GM12878 (cell line): ENCODE measurements at regions not wholly inside any gene's neighbourhood (a gene's known extent, or its start where the extent isn't known, plus 50 kb on each side); places are given as distances from the start of the nearest gene placed in this dataset.

Experiments
- ATAC-seq: fragments of 200-7000 bp; cut with Tn5 transposase; 3 replicates; pipeline ENCODE4 v1.9.1; 2020; ENCODE audit warnings: mild to moderate bottlenecking, moderate library complexity
- BruUV-seq: library from RNA; stranded (reverse); fragments of 400-500 nt; replicated peaks from 2 replicates; lab custom pipeline; 2021; lab: Mats Ljungman, UMichigan
- CTCF ChIA-PET: fragments of 300-600 bp; sonication (Branson Sonifier 250); formaldehyde crosslinking; extraction: SDS; loops from one replicate; lab custom pipeline; 2021; ENCODE audit warnings: inconsistent platforms; lab: Yijun Ruan, JAX
- POLR2A ChIA-PET: fragments of 350-600 bp; formaldehyde crosslinking; extraction: SDS; loops from one replicate; lab custom pipeline; 2021; ENCODE audit warnings: inconsistent platforms; lab: Charles Lee
- RAD21 ChIA-PET: fragments of 300-600 bp; sonication (Branson Sonifier 250); formaldehyde crosslinking; loops from one replicate; lab custom pipeline; 2023; ENCODE audit warnings: antibody characterized with exemption; ENCODE audit not compliant: unreplicated experiment; lab: Charles Lee
- SMC1A ChIA-PET: fragments of 300-600 bp; sonication (Branson Sonifier 250); formaldehyde crosslinking; loops from one replicate; lab custom pipeline; 2023; ENCODE audit not compliant: unreplicated experiment, uncharacterized antibody; lab: Charles Lee
- DNase-seq: peaks from one replicate; pipeline ENCODE4 v3.0.0-alpha.2; 2011; ENCODE audit warnings: low read depth, low spot score
- FAIRE-seq: peaks from 3 replicates; lab custom pipeline; 2011; peaks lifted over from hg19 to GRCh38; lab: Jason Lieb, UNC
- H2AFZ ChIP-seq: 2 replicates; pipeline ENCODE4 v1.6.0; 2011; ENCODE audit warnings: low read depth, low read length, control low read depth; ENCODE audit not compliant: control insufficient read depth
- H3K27ac ChIP-seq: 2 replicates; pipeline ENCODE4 v1.5.1; 2011; ENCODE audit warnings: control low read depth; ENCODE audit not compliant: control insufficient read depth, insufficient read depth
- H3K27me3 ChIP-seq, 2 experiments: replicated peaks in 1 of 2; 2 replicates each; pipeline versions ENCODE4 v1.6.0 to v1.6.1; 2011; ENCODE audit warnings: low read length in 1 of 2; ENCODE audit not compliant: control insufficient read depth in 2 of 2, insufficient read depth in 2 of 2
- H3K36me3 ChIP-seq, 2 experiments: 2 replicates each; pipeline ENCODE4 v1.5.1; 2011; ENCODE audit warnings: low read length in 1 of 2; ENCODE audit not compliant: control insufficient read depth in 2 of 2, insufficient read depth in 2 of 2
- H3K4me1 ChIP-seq: 2 replicates; pipeline ENCODE4 v1.6.1; 2011; ENCODE audit warnings: mild to moderate bottlenecking, low read length, moderate library complexity, mixed read lengths; ENCODE audit not compliant: control insufficient read depth, insufficient read depth
- H3K4me2 ChIP-seq: 2 replicates; pipeline ENCODE4 v1.6.0; 2011; ENCODE audit warnings: control low read depth; ENCODE audit not compliant: control insufficient read depth, insufficient read depth
- H3K4me3 ChIP-seq: fragments of 200-600 bp; sonication (generic); 2 replicates; pipeline ENCODE4 v1.5.1; 2016
- H3K79me2 ChIP-seq: 2 replicates; pipeline ENCODE4 v1.6.0; 2011; ENCODE audit warnings: low read length; ENCODE audit not compliant: control insufficient read depth, insufficient read depth
- H3K9ac ChIP-seq: 2 replicates; pipeline ENCODE4 v1.8.0; 2011; ENCODE audit warnings: low read length, control low read depth, mixed read lengths; ENCODE audit not compliant: control insufficient read depth, insufficient read depth
- H3K9me3 ChIP-seq: replicated peaks from 3 replicates; pipeline ENCODE4 v1.5.1; 2011; ENCODE audit warnings: mild to moderate bottlenecking, low read length; ENCODE audit not compliant: control insufficient read depth, insufficient read depth
- H4K20me1 ChIP-seq: 2 replicates; pipeline ENCODE4 v1.6.0; 2011; ENCODE audit not compliant: control insufficient read depth, insufficient read depth
- CBX3 ChIP-seq: fragments of 200-600 bp; sonication (generic); IDR thresholded peaks from 2 replicates; pipeline ENCODE4 v1.6.1; 2016; ENCODE audit warnings: low read depth, borderline replicate concordance
- HCFC1 ChIP-seq: fragments of 150-350 bp; IDR thresholded peaks from 2 replicates; pipeline ENCODE4 v1.6.1; 2014; ENCODE audit warnings: low read length
- NFXL1 ChIP-seq: fragments of 450-650 bp; IDR thresholded peaks from 2 replicates; pipeline ENCODE4 v1.6.1; 2017; ENCODE audit warnings: antibody characterized with exemption, mild to moderate bottlenecking, borderline replicate concordance
- POLR2A ChIP-seq: IDR thresholded peaks from 2 replicates; pipeline ENCODE4 v1.6.1; 2011; ENCODE audit warnings: low read depth, mild to moderate bottlenecking, low read length
- SUZ12 ChIP-seq: fragments of 200-600 bp; sonication (generic); IDR thresholded peaks from one replicate; pipeline ENCODE4 v1.6.1; 2018; ENCODE audit warnings: antibody characterized with exemption, mild to moderate bottlenecking; ENCODE audit not compliant: unreplicated experiment
- TCF12 ChIP-seq: IDR thresholded peaks from 2 replicates; pipeline ENCODE4 v1.6.1; 2011; ENCODE audit warnings: low read depth, mild to moderate bottlenecking, low read length
- YY1 ChIP-seq: IDR thresholded peaks from 2 replicates; pipeline ENCODE4 v1.6.1; 2011; ENCODE audit warnings: low read depth, mild to moderate bottlenecking, low read length
- ZBED1 ChIP-seq: IDR thresholded peaks from 2 replicates; pipeline ENCODE4 v1.6.1; 2016; ENCODE audit warnings: borderline replicate concordance
- WGBS: methylation state at CpG from one replicate; pipeline ENCODE4 v1.1.6; 2016; ENCODE audit warnings: low lambda C conversion rate; ENCODE audit not compliant: insufficient replicate concordance, insufficient coverage; ENCODE audit errors: missing lambda C conversion rate; 5-methylcytosine and 5-hydroxymethylcytosine counted together
- in situ Hi-C: fragments of 300-500 bp; cut with MboI; formaldehyde crosslinking; loops from 9 replicates; pipeline ENCODE4 v1.14.3; 2018; ENCODE audit warnings: mixed read lengths
- intact Hi-C: fragments of 100-400 bp; cut with micrococcal nuclease; formaldehyde crosslinking; loops from one replicate; pipeline ENCODE4 v1.14.2; 2022; ENCODE audit not compliant: unreplicated experiment
- TF ChIP-seq, protein P1 (sequence below): fragments of 450-650 bp; formaldehyde crosslinking; IDR thresholded peaks from 2 replicates; pipeline ENCODE4 v1.5.0; 2022; ENCODE audit warnings: mild to moderate bottlenecking, missing genetic modification characterization
- TF ChIP-seq, protein P2 (sequence below): fragments of 150-350 bp; IDR thresholded peaks from 2 replicates; pipeline ENCODE4 v1.6.1; 2014; ENCODE audit warnings: mild to moderate bottlenecking, low read depth, low read length
- TF ChIP-seq, protein P3 (sequence below), 3 experiments: IDR thresholded peaks in 2 of 3; conservative IDR thresholded peaks in 1 of 3; 2 replicates each; pipeline ENCODE4 v1.5.1; 2011; ENCODE audit warnings: low read depth in 3 of 3, low read length in 3 of 3, mild to moderate bottlenecking in 3 of 3, control low read depth in 2 of 3, moderate library complexity in 2 of 3, inconsistent platforms in 1 of 3, mixed read lengths in 1 of 3; ENCODE audit not compliant: control insufficient read depth in 2 of 3, insufficient read depth in 1 of 3; ENCODE audit errors: extremely low read depth in 1 of 3

DNA sequence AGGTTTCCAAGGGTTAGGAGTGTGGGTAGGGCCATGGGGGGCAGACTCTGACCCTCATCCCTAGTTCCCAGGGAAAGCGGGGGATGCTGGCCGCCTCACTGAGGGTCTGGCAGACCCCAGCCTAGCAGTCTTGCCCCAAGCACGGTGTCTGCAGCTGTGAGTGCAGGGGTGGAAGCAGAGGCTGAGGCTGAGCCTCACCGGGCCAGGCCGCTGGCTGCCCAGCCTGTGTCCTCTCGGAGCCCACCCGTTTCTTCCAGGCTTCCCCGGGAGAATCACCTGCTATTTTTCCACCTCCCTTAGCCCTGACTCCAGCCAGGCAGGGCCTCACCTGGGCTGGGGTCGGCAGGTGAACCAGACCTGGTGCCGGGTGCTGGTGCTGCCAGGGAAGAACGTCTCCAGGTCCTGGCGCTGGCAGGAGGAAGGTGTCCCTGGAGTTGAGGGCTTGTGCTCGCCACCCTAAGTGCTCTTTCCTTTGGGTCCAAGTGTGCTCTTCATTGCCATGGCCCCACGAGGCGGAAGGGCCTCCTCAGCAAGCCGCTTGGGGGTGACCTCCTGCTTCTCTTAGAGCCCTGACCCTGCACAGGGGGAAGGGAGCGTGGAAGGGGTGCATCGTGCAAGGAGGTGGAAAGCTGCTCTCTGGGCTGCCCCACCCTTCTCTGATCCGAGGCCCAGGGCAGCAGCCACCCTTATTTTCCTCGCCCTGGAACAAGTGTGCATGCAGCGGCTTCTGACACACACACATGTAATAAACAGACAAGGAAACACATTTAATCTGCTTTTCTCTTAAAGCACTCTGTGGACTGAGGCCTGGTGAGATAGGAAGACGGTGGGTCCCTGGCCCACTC lies 112.7 kb downstream of the FAM53A start:
- no peaks in the 10 kb centered on the region for H3K79me2 ChIP-seq
- TF ChIP-seq, protein P1, sequence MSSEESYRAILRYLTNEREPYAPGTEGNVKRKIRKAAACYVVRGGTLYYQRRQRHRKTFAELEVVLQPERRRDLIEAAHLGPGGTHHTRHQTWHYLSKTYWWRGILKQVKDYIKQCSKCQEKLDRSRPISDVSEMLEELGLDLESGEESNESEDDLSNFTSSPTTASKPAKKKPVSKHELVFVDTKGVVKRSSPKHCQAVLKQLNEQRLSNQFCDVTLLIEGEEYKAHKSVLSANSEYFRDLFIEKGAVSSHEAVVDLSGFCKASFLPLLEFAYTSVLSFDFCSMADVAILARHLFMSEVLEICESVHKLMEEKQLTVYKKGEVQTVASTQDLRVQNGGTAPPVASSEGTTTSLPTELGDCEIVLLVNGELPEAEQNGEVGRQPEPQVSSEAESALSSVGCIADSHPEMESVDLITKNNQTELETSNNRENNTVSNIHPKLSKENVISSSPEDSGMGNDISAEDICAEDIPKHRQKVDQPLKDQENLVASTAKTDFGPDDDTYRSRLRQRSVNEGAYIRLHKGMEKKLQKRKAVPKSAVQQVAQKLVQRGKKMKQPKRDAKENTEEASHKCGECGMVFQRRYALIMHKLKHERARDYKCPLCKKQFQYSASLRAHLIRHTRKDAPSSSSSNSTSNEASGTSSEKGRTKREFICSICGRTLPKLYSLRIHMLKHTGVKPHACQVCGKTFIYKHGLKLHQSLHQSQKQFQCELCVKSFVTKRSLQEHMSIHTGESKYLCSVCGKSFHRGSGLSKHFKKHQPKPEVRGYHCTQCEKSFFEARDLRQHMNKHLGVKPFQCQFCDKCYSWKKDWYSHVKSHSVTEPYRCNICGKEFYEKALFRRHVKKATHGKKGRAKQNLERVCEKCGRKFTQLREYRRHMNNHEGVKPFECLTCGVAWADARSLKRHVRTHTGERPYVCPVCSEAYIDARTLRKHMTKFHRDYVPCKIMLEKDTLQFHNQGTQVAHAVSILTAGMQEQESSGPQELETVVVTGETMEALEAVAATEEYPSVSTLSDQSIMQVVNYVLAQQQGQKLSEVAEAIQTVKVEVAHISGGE: no peak
- TF ChIP-seq SUZ12: no peak
- TF ChIP-seq NFXL1: no peak
- no peak for TF ChIP-seq HCFC1
- TF ChIP-seq ZBED1: no peak
- TF ChIP-seq, protein P2, sequence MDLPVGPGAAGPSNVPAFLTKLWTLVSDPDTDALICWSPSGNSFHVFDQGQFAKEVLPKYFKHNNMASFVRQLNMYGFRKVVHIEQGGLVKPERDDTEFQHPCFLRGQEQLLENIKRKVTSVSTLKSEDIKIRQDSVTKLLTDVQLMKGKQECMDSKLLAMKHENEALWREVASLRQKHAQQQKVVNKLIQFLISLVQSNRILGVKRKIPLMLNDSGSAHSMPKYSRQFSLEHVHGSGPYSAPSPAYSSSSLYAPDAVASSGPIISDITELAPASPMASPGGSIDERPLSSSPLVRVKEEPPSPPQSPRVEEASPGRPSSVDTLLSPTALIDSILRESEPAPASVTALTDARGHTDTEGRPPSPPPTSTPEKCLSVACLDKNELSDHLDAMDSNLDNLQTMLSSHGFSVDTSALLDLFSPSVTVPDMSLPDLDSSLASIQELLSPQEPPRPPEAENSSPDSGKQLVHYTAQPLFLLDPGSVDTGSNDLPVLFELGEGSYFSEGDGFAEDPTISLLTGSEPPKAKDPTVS: no peak
- TF ChIP-seq TCF12: no peak
- TF ChIP-seq YY1: no peak
- TF ChIP-seq CBX3: no peak
- no peak for TF ChIP-seq POLR2A
- TF ChIP-seq, protein P3, sequence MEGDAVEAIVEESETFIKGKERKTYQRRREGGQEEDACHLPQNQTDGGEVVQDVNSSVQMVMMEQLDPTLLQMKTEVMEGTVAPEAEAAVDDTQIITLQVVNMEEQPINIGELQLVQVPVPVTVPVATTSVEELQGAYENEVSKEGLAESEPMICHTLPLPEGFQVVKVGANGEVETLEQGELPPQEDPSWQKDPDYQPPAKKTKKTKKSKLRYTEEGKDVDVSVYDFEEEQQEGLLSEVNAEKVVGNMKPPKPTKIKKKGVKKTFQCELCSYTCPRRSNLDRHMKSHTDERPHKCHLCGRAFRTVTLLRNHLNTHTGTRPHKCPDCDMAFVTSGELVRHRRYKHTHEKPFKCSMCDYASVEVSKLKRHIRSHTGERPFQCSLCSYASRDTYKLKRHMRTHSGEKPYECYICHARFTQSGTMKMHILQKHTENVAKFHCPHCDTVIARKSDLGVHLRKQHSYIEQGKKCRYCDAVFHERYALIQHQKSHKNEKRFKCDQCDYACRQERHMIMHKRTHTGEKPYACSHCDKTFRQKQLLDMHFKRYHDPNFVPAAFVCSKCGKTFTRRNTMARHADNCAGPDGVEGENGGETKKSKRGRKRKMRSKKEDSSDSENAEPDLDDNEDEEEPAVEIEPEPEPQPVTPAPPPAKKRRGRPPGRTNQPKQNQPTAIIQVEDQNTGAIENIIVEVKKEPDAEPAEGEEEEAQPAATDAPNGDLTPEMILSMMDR (IDR thresholded peaks at IDR 0.05 in 2 of 3, conservative IDR thresholded peaks at IDR 0.05 in 1 of 3; ENCODE audit: control insufficient read depth in 2 of 3, extremely low read depth in 1 of 3, insufficient read depth in 1 of 3, low read depth in 3 of 3, low read length in 3 of 3): no peak
- BruUV-seq: no TSS peak
- POLR2A ChIA-PET: no interaction called here
- H4K20me1 ChIP-seq: no peaks in the 10 kb centered on the region
- no peak overlapping the region for H3K9ac ChIP-seq
- DNase-seq (no peak), FAIRE-seq (no peak), ATAC-seq (no peak)
- RAD21 ChIA-PET: no interaction called here
- intact Hi-C loops: no loop called here
- no peak overlapping the region for H3K4me2 ChIP-seq
- no peaks in the 10 kb centered on the region for H3K4me1 ChIP-seq
- in situ Hi-C loops: no loop called here
- H3K27me3 ChIP-seq: no peaks in the 10 kb centered on the region
- no peaks in the 10 kb centered on the region for H3K9me3 ChIP-seq
- no peak overlapping the region for H3K4me3 ChIP-seq
- no peak overlapping the region for H2AFZ ChIP-seq
- CTCF ChIA-PET: no interaction called here
- 35% methylated on average over 22 of the region's 22 CpGs for WGBS
- SMC1A ChIA-PET: no interaction called here
- H3K36me3 ChIP-seq: no peaks in the 10 kb centered on the region
- no peak overlapping the region for H3K27ac ChIP-seq
